Panc1 (cell line): ENCODE measurements at regions not wholly inside any gene's neighbourhood (a gene's known extent, or its start where the extent isn't known, plus 50 kb on each side); places are given as distances from the start of the nearest gene placed in this dataset.

Experiments used
- ATAC-seq: fragments of 200-7000 bp; cut with Tn5 transposase; 2 replicates; pipeline ENCODE4 v1.9.1; 2020; ENCODE audit warnings: mild to moderate bottlenecking, moderate library complexity
- BruUV-seq: library from RNA; stranded (reverse); fragments of 400-500 nt; replicated peaks from 2 replicates; lab custom pipeline; 2021; lab: Mats Ljungman, UMichigan
- CTCF ChIA-PET: fragments of 300-600 bp; sonication (Branson Sonifier 250); formaldehyde crosslinking; loops from one replicate; lab custom pipeline; 2022; ENCODE audit warnings: antibody characterized with exemption; lab: Charles Lee
- POLR2A ChIA-PET: fragments of 300-600 bp; sonication (Branson Sonifier 250); formaldehyde crosslinking; loops from one replicate; lab custom pipeline; 2022; ENCODE audit warnings: antibody characterized with exemption; lab: Charles Lee
- DNase-seq: peaks from one replicate; pipeline ENCODE4 v3.0.0-alpha.2; 2010; ENCODE audit warnings: low read depth, low spot score
- H3K27ac ChIP-seq: 2 replicates; pipeline ENCODE4 v1.5.1; 2011; ENCODE audit warnings: mild to moderate bottlenecking, low read length, inconsistent platforms
- H3K27me3 ChIP-seq: fragments of 200-500 bp; sonication (Bioruptor generic); 2 replicates; pipeline ENCODE4 v1.6.0; 2014; ENCODE audit warnings: low read length, inconsistent platforms; ENCODE audit not compliant: control insufficient read depth, insufficient read depth
- H3K36me3 ChIP-seq: fragments of 200-500 bp; sonication (Bioruptor generic); 2 replicates; pipeline ENCODE4 v1.5.1; 2014; ENCODE audit warnings: inconsistent platforms, mild to moderate bottlenecking, low read length, moderate library complexity; ENCODE audit not compliant: control insufficient read depth, insufficient read depth
- H3K4me1 ChIP-seq: 2 replicates; pipeline ENCODE4 v1.5.1; 2011; ENCODE audit warnings: inconsistent platforms, mild to moderate bottlenecking, low read length, moderate library complexity; ENCODE audit not compliant: control insufficient read depth, insufficient read depth
- H3K4me3 ChIP-seq, 2 experiments: 2 replicates each; pipeline ENCODE4 v1.5.1; 2011 to 2012; ENCODE audit warnings: low read depth in 2 of 2, low read length in 2 of 2, mild to moderate bottlenecking in 2 of 2, inconsistent platforms in 1 of 2, moderate library complexity in 1 of 2
- H3K9me3 ChIP-seq: fragments of 200-500 bp; sonication (Bioruptor generic); 2 replicates; pipeline ENCODE4 v1.5.1; 2014; ENCODE audit warnings: low read depth, mild to moderate bottlenecking, inconsistent platforms, low read length, moderate library complexity; ENCODE audit not compliant: control insufficient read depth, insufficient read depth
- CTCF ChIP-seq: fragments of 450-650 bp; IDR thresholded peaks from 2 replicates; pipeline ENCODE4 v1.5.1; 2017; ENCODE audit warnings: mild to moderate bottlenecking
- POLR2AphosphoS5 ChIP-seq: IDR thresholded peaks from 2 replicates; pipeline ENCODE4 v1.6.1; 2012; ENCODE audit warnings: mild to moderate bottlenecking, low read depth, low read length, moderate library complexity
- REST ChIP-seq, 2 experiments: IDR thresholded peaks; 2 replicates each; pipeline ENCODE4 v1.6.1; 2011 to 2012; ENCODE audit warnings: low read depth in 2 of 2, control low read depth in 1 of 2, low read length in 1 of 2, mild to moderate bottlenecking in 1 of 2, moderate library complexity in 1 of 2; ENCODE audit not compliant: insufficient read depth in 1 of 2
- SIN3A ChIP-seq: IDR thresholded peaks from 2 replicates; pipeline ENCODE4 v1.6.1; 2012; ENCODE audit warnings: low read depth, mild to moderate bottlenecking, low read length, moderate library complexity, borderline replicate concordance; ENCODE audit not compliant: insufficient read depth
- TCF7L2 ChIP-seq: IDR thresholded peaks from 2 replicates; pipeline ENCODE4 v1.6.1; 2011; ENCODE audit warnings: mild to moderate bottlenecking, low read depth, low read length, inconsistent platforms
- in situ Hi-C: cut with HindIII; loops from 2 replicates; pipeline ENCODE4 v1.10.0; 2016; ENCODE audit warnings: low sequenced_read_pairs, low pct_unique_long_range_greater_than_20kb
- intact Hi-C: fragments of 100-400 bp; cut with micrococcal nuclease; formaldehyde crosslinking; loops from one replicate; pipeline ENCODE4 v1.10.0; 2022; ENCODE audit not compliant: unreplicated experiment

- Histone ChIP-seq H3K27me3 (no peaks in the 10 kb centered on the region), H3K36me3 (no peaks in the 10 kb centered on the region), H3K4me3 (no peak overlapping the region), H3K4me1 (no peaks in the 10 kb centered on the region), H3K9me3 (no peaks in the 10 kb centered on the region), H3K27ac (no peak overlapping the region)
- DNase-seq (no peak), ATAC-seq (no peak)
- in situ Hi-C loops, result no loop called here
- POLR2A ChIA-PET, result no interaction called here
- CTCF ChIA-PET, result no interaction called here
- TF ChIP-seq SIN3A, result no peak
- no peak for TF ChIP-seq REST (IDR thresholded peaks at IDR 0.05; ENCODE audit: insufficient read depth in 1 of 2, low read depth in 2 of 2, low read length in 1 of 2)
- no peak for TF ChIP-seq CTCF
- TF ChIP-seq POLR2AphosphoS5, result no peak
- no peak for TF ChIP-seq TCF7L2
- BruUV-seq, result no TSS peak
- intact Hi-C loops, result no loop called here
These were observed 1449.7 kb downstream of the GATA3 start for GRCh38 chr10:9504227-9504626.

DNA sequence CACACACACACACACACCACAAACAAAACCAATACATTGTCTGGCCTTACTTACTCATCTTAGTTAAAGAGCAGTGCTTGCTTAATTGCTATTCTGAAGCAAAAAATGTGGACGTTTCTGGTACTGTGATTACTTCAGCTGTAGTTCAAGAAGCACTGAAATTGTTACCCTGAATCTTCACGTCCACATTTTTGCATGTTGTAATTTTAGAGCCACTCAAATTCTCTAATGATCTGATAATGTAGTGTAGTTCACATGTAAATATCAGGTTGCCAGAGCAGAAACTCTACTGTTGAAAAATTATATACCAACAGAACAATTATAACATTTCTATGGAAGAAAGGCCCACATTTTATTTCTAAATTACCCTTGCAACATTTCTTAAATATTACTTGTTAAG is 1451.1 kb downstream of the GATA3 start:
- ATAC-seq, result no peak
- no peaks in the 10 kb centered on the region for H3K9me3 ChIP-seq
- intact Hi-C loops, result no loop called here
- DNase-seq, result no peak
- H3K27me3 ChIP-seq, result no peaks in the 10 kb centered on the region
- no peaks in the 10 kb centered on the region for H3K36me3 ChIP-seq
- no TSS peak for BruUV-seq
- in situ Hi-C loops, result no loop called here
- H3K27ac ChIP-seq, result no peak overlapping the region
- H3K4me1 ChIP-seq, result no peaks in the 10 kb centered on the region
- TF ChIP-seq POLR2AphosphoS5, result no peak
- no peak for TF ChIP-seq TCF7L2
- no peak for TF ChIP-seq CTCF
- TF ChIP-seq REST (IDR thresholded peaks at IDR 0.05; ENCODE audit: insufficient read depth in 1 of 2, low read depth in 2 of 2, low read length in 1 of 2), result no peak
- TF ChIP-seq SIN3A, result no peak
- CTCF ChIA-PET, result no interaction called here
- POLR2A ChIA-PET, result no interaction called here
- H3K4me3 ChIP-seq, result no peak overlapping the region
